HepG2 (cell line): ENCODE measurements at regions not wholly inside any gene's neighbourhood (a gene's known extent, or its start where the extent isn't known, plus 50 kb on each side); places are given as distances from the start of the nearest gene placed in this dataset.

Experiments
- ATAC-seq: fragments of 200-7000 bp; cut with Tn5 transposase; 3 replicates; pipeline ENCODE4 v1.9.1; 2020; ENCODE audit warnings: mild to moderate bottlenecking, moderate library complexity
- BruUV-seq: library from RNA; stranded (reverse); fragments of 400-500 nt; replicated peaks from 2 replicates; lab custom pipeline; 2021; lab: Mats Ljungman, UMichigan
- CTCF ChIA-PET: fragments of 300-600 bp; formaldehyde crosslinking; extraction: SDS; loops from one replicate; lab custom pipeline; 2021; ENCODE audit warnings: low total read pairs, inconsistent platforms, low intra/inter-chr PET ratio; lab: Yijun Ruan, JAX
- POLR2A ChIA-PET: fragments of 350-600 bp; sonication (Branson Sonifier 250); formaldehyde crosslinking; loops from one replicate; lab custom pipeline; 2020; ENCODE audit warnings: antibody characterized with exemption, inconsistent platforms; lab: Yijun Ruan, JAX
- DNase-seq: peaks from one replicate; pipeline ENCODE4 v3.0.0-alpha.2; 2015; ENCODE audit warnings: low spot score
- FAIRE-seq: peaks from 3 replicates; lab custom pipeline; 2011; peaks lifted over from hg19 to GRCh38; lab: Jason Lieb, UNC
- H2AFZ ChIP-seq: one replicate; pipeline ENCODE4 v1.6.1; 2011; ENCODE audit warnings: low read length, inconsistent platforms
- H3K27ac ChIP-seq: fragments of 300-600 bp; 3 replicates; pipeline ENCODE4 v1.8.0; 2011; ENCODE audit warnings: mixed run types, mild to moderate bottlenecking, mixed read lengths, low read length, inconsistent platforms; ENCODE audit not compliant: insufficient read depth; ENCODE audit errors: extremely low read length
- H3K27me3 ChIP-seq, 2 experiments: fragments of 200-600 bp in 1 of 2; 2 replicates in 1 of 2; 3 replicates in 1 of 2; pipeline versions ENCODE4 v1.6.0 to v1.8.0; 2011; ENCODE audit warnings: low read length in 2 of 2, mild to moderate bottlenecking in 2 of 2, moderate library complexity in 2 of 2, inconsistent platforms in 1 of 2; ENCODE audit not compliant: insufficient read depth in 2 of 2, control insufficient read depth in 1 of 2
- H3K36me3 ChIP-seq, 2 experiments: fragments of 200-600 bp in 1 of 2; replicated peaks in 1 of 2; 2 replicates in 1 of 2; 3 replicates in 1 of 2; pipeline versions ENCODE4 v1.5.1 to v1.8.0; 2011; ENCODE audit warnings: low read length in 2 of 2, inconsistent platforms in 1 of 2; ENCODE audit not compliant: insufficient read depth in 2 of 2, control insufficient read depth in 1 of 2
- H3K4me1 ChIP-seq: 2 replicates; pipeline ENCODE4 v1.5.1; 2012; ENCODE audit warnings: low read length, inconsistent platforms; ENCODE audit not compliant: insufficient read depth
- H3K4me2 ChIP-seq: 2 replicates; pipeline ENCODE4 v1.6.0; 2011; ENCODE audit warnings: low read depth, low read length, inconsistent platforms
- H3K4me3 ChIP-seq, 3 experiments: fragments of 200-600 bp in 1 of 3; sonication (generic), shearing (Covaris generic) in 1 of 3; replicated peaks in 1 of 3; 2 replicates each; pipeline ENCODE4 v1.5.1; 2011 to 2016; ENCODE audit warnings: low read length in 3 of 3, inconsistent platforms in 2 of 3, low read depth in 2 of 3, mild to moderate bottlenecking in 2 of 3, control low read depth in 1 of 3, mixed read lengths in 1 of 3; ENCODE audit not compliant: insufficient read depth in 1 of 3
- H3K79me2 ChIP-seq: one replicate; pipeline ENCODE4 v1.6.1; 2011; ENCODE audit warnings: low read length, inconsistent platforms; ENCODE audit not compliant: insufficient read depth
- H3K9ac ChIP-seq: 2 replicates; pipeline ENCODE4 v1.6.0; 2011; ENCODE audit warnings: mild to moderate bottlenecking, low read depth, low read length, inconsistent platforms; ENCODE audit not compliant: insufficient read depth
- H3K9me3 ChIP-seq: 2 replicates; pipeline ENCODE4 v1.5.1; 2012; ENCODE audit warnings: mild to moderate bottlenecking, low read length
- H4K20me1 ChIP-seq: 2 replicates; pipeline ENCODE4 v1.6.0; 2011; ENCODE audit warnings: inconsistent platforms, mild to moderate bottlenecking, low read length, moderate library complexity; ENCODE audit not compliant: insufficient read depth
- ATF3 ChIP-seq: sonication (generic); formaldehyde crosslinking; IDR thresholded peaks from 2 replicates; pipeline ENCODE4 v1.4.0; 2020; ENCODE audit warnings: missing genetic modification reagents
- CBFB ChIP-seq: sonication (generic); formaldehyde crosslinking; IDR thresholded peaks from 2 replicates; pipeline ENCODE4 v1.4.0; 2020; ENCODE audit warnings: missing genetic modification reagents
- CBX1 ChIP-seq: IDR thresholded peaks from one replicate; pipeline ENCODE4 v1.6.1; 2016; ENCODE audit warnings: antibody characterized with exemption, low read depth
- CREBL2 ChIP-seq: sonication (generic); formaldehyde crosslinking; IDR thresholded peaks from 2 replicates; pipeline ENCODE4 v1.8.1; 2023; ENCODE audit warnings: missing genetic modification reagents, mild to moderate bottlenecking, borderline replicate concordance
- DRAP1 ChIP-seq: IDR thresholded peaks from 2 replicates; pipeline ENCODE4 v1.6.1; 2016; ENCODE audit warnings: missing genetic modification reagents, missing compliant biosample characterization
- FOXP4 ChIP-seq: sonication (generic); formaldehyde crosslinking; IDR thresholded peaks from 2 replicates; pipeline ENCODE4 v1.4.0; 2020; ENCODE audit warnings: missing genetic modification reagents
- KLF13 ChIP-seq: sonication (generic); formaldehyde crosslinking; IDR thresholded peaks from 2 replicates; pipeline ENCODE4 v1.4.0; 2020; ENCODE audit warnings: mild to moderate bottlenecking, missing genetic modification reagents
- MED1 ChIP-seq: sonication (generic); formaldehyde crosslinking; IDR thresholded peaks from 2 replicates; pipeline ENCODE4 v1.4.0; 2020; ENCODE audit warnings: missing genetic modification reagents
- NR1H2 ChIP-seq: sonication (generic); formaldehyde crosslinking; IDR thresholded peaks from 2 replicates; pipeline ENCODE4 v1.8.1; 2022; ENCODE audit warnings: low read depth, missing genetic modification reagents, borderline replicate concordance
- PBX3 ChIP-seq: sonication (generic); formaldehyde crosslinking; IDR thresholded peaks from 2 replicates; pipeline ENCODE4 v1.8.1; 2023; ENCODE audit warnings: missing genetic modification reagents, inconsistent platforms, borderline replicate concordance
- PRPF4 ChIP-seq: fragments of 200-400 bp; formaldehyde crosslinking; IDR thresholded peaks from 2 replicates; pipeline ENCODE4 v1.6.1; 2016; ENCODE audit warnings: low read length, low read depth; ENCODE audit not compliant: poor library complexity, severe bottlenecking
- SETDB1 ChIP-seq: sonication (generic); formaldehyde crosslinking; IDR thresholded peaks from 2 replicates; pipeline ENCODE4 v1.5.1; 2020; ENCODE audit warnings: missing genetic modification reagents, mild to moderate bottlenecking, borderline replicate concordance
- ZNF501 ChIP-seq: sonication (generic); formaldehyde crosslinking; IDR thresholded peaks from 2 replicates; pipeline ENCODE4 v1.5.1; 2020; ENCODE audit warnings: mild to moderate bottlenecking, moderate library complexity, missing genetic modification reagents
- ZNF841 ChIP-seq: sonication (generic); formaldehyde crosslinking; IDR thresholded peaks from 2 replicates; pipeline ENCODE4 v1.8.1; 2023; ENCODE audit warnings: missing genetic modification reagents, borderline replicate concordance
- WGBS: methylation state at CpG from one replicate; pipeline ENCODE4 v1.1.6; 2017; ENCODE audit warnings: low lambda C conversion rate; 5-methylcytosine and 5-hydroxymethylcytosine counted together
- in situ Hi-C: cut with HindIII; loops from 2 replicates; pipeline ENCODE4 v1.10.0; 2017; ENCODE audit warnings: low pct_unique_long_range_greater_than_20kb; ENCODE audit not compliant: extremely low pct_ligation_motif_present
- intact Hi-C: fragments of 100-400 bp; cut with micrococcal nuclease; formaldehyde crosslinking; loops from one replicate; pipeline ENCODE4 v1.10.0; 2022; ENCODE audit not compliant: unreplicated experiment

- ATAC-seq (no peak), FAIRE-seq (no peak), DNase-seq (no peak)
- POLR2A ChIA-PET = no interaction called here
- TF ChIP-seq CBX1 (no peak), CBFB (no peak), PBX3 (no peak), DRAP1 (CRISPR knock-in tag) (no peak), PRPF4 (no peak), SETDB1 (CRISPR knock-in tag) (no peak), NR1H2 (no peak)
- H3K79me2 ChIP-seq = no peaks in the 10 kb centered on the region
- no peaks in the 10 kb centered on the region for H4K20me1 ChIP-seq
- no peaks in the 10 kb centered on the region for H3K9me3 ChIP-seq
- H3K27me3 ChIP-seq = peaks cover 0 to 6% of the 10 kb centered on the region in 2 experiments; a peak in 1 of 5 replicates
- no peaks in the 10 kb centered on the region for H3K36me3 ChIP-seq
- H3K27ac ChIP-seq = no peak overlapping the region
- H3K4me1 ChIP-seq = no peaks in the 10 kb centered on the region
- H3K9ac ChIP-seq = no peak overlapping the region
- intact Hi-C loops (no loop called here), in situ Hi-C loops (no loop called here)
- CTCF ChIA-PET = no interaction called here
- H3K4me2 ChIP-seq = no peak overlapping the region
- WGBS = 68% methylated on average over 10 of the region's 10 CpGs
- no peak overlapping the region for H2AFZ ChIP-seq
- no peak overlapping the region for H3K4me3 ChIP-seq
- no TSS peak for BruUV-seq
These were observed 155.1 kb upstream of the SOX4 start for GRCh38 chr6:21438237-21438985.

GRCh38 chr6:21438986-21439352, 154.6 kb upstream of the SOX4 start:
- DNase-seq (no peak), ATAC-seq (no peak), FAIRE-seq (no peak)
- Histone ChIP-seq H3K4me3 (no peak overlapping the region), H3K4me1 (no peaks in the 10 kb centered on the region), H3K9ac (no peak overlapping the region), H3K79me2 (no peaks in the 10 kb centered on the region), H3K36me3 (no peaks in the 10 kb centered on the region), H3K9me3 (no peaks in the 10 kb centered on the region), H4K20me1 (no peaks in the 10 kb centered on the region), H3K27ac (no peak overlapping the region), H3K27me3 (peaks cover 0 to 6% of the 10 kb centered on the region in 2 experiments; a peak in 1 of 5 replicates), H3K4me2 (no peak overlapping the region), H2AFZ (no peak overlapping the region)
- ChIA-PET POLR2A (no interaction called here), CTCF (no interaction called here)
- intact Hi-C loops (no loop called here), in situ Hi-C loops (no loop called here)
- whole genome bisulfite sequencing = 4% methylated on average over 2 of the region's 2 CpGs
- no TSS peak for BruUV-seq
- TF ChIP-seq FOXP4 (CRISPR knock-in tag) = no peak
- no peak for TF ChIP-seq ATF3 (CRISPR knock-in tag)
- no peak for TF ChIP-seq ZNF501 (CRISPR knock-in tag)
- TF ChIP-seq PBX3 = no peak
- TF ChIP-seq KLF13 = no peak
- TF ChIP-seq CREBL2 = no peak
- TF ChIP-seq ZNF841 = no peak
- no peak for TF ChIP-seq MED1 (CRISPR knock-in tag)
